ENCODE measurements at regions not wholly inside any gene's neighbourhood (a gene's known extent, or its start where the extent isn't known, plus 50 kb on each side); places are given as distances from the start of the nearest gene placed in this dataset.

DNA sequence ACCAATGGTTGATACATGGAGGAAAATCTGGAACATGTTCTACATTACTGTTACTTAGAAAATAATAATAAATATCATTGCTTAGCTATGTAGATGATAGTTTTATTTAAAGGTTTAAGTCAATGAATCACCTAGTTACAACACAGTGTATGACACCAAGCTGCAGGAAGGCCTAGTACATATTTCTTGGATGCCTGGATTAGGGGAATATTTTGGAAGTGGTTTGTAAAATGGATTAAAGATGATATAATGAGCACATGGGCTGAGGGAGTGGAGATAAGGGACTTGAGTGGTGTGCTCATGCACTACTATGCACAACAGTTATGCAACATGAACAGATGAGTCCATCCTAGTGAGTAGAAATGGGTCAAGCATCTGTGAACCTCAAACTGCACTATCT lies 1358.0 kb downstream of the CDY2B start:
- TF ChIP-seq, protein P1, sequence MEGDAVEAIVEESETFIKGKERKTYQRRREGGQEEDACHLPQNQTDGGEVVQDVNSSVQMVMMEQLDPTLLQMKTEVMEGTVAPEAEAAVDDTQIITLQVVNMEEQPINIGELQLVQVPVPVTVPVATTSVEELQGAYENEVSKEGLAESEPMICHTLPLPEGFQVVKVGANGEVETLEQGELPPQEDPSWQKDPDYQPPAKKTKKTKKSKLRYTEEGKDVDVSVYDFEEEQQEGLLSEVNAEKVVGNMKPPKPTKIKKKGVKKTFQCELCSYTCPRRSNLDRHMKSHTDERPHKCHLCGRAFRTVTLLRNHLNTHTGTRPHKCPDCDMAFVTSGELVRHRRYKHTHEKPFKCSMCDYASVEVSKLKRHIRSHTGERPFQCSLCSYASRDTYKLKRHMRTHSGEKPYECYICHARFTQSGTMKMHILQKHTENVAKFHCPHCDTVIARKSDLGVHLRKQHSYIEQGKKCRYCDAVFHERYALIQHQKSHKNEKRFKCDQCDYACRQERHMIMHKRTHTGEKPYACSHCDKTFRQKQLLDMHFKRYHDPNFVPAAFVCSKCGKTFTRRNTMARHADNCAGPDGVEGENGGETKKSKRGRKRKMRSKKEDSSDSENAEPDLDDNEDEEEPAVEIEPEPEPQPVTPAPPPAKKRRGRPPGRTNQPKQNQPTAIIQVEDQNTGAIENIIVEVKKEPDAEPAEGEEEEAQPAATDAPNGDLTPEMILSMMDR (IDR thresholded peaks at IDR 0.05), result no peak
- no peak for TF ChIP-seq POLR2A (IDR thresholded peaks at IDR 0.05)

Measured in testis (tissue), 2 donors.